WERI-Rb-1 (cell line): ENCODE measurements at regions not wholly inside any gene's neighbourhood (a gene's known extent, or its start where the extent isn't known, plus 50 kb on each side); places are given as distances from the start of the nearest gene placed in this dataset.

Experiments
- DNase-seq: peaks from one replicate; pipeline ENCODE4 v3.0.0-alpha.2; 2020
- H3K27ac ChIP-seq: fragments of 250-450 bp; sonication (Bioruptor Pico); 2 replicates; pipeline ENCODE4 v1.5.1; 2020; ENCODE audit warnings: mild to moderate bottlenecking, moderate library complexity
- H3K27me3 ChIP-seq: fragments of 250-450 bp; sonication (Bioruptor Pico); 2 replicates; pipeline ENCODE4 v1.5.1; 2021; ENCODE audit warnings: mild to moderate bottlenecking, low read depth, moderate library complexity; ENCODE audit not compliant: insufficient read depth, severe bottlenecking
- H3K36me3 ChIP-seq: fragments of 250-450 bp; sonication (Bioruptor Pico); 2 replicates; pipeline ENCODE4 v1.5.1; 2020; ENCODE audit warnings: mild to moderate bottlenecking, moderate library complexity
- H3K4me3 ChIP-seq: 2 replicates; pipeline ENCODE4 v1.5.1; 2011; ENCODE audit warnings: low read depth, mild to moderate bottlenecking, control low read depth, low read length
- H3K9me3 ChIP-seq: fragments of 250-450 bp; sonication (Bioruptor Pico); 2 replicates; pipeline ENCODE4 v1.5.1; 2021; ENCODE audit warnings: mild to moderate bottlenecking, moderate library complexity; ENCODE audit not compliant: severe bottlenecking
- CTCF ChIP-seq: IDR thresholded peaks from 2 replicates; pipeline ENCODE4 v1.5.1; 2011; ENCODE audit warnings: low read depth, mild to moderate bottlenecking, control low read depth, inconsistent platforms, low read length

DNA sequence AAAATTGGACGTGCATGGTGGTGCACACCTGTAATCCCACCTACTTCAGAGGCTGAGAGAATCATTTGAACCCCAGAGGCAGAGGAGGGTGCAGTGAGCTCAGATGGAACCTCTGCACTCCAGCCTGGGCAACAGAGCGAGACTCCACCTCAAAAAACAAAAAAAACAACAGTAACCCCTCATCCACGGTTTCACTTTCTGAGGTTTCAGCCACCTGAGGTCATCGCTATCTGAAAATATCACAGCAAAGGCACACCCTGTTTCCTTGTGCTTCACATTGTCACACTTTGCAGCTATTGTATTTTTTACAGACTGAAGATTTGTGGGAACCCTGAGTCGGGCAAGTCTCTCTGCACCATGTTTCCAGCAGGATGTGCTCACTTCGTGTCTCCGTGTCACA, 54.1 kb upstream of the FOXQ1 start:
- no peak for DNase-seq
- Histone ChIP-seq H3K4me3 (no peak overlapping the region), H3K36me3 (no peaks in the 10 kb centered on the region), H3K9me3 (no peaks in the 10 kb centered on the region), H3K27ac (no peak overlapping the region), H3K27me3 (no peaks in the 10 kb centered on the region)
- no peak for TF ChIP-seq CTCF

DNA sequence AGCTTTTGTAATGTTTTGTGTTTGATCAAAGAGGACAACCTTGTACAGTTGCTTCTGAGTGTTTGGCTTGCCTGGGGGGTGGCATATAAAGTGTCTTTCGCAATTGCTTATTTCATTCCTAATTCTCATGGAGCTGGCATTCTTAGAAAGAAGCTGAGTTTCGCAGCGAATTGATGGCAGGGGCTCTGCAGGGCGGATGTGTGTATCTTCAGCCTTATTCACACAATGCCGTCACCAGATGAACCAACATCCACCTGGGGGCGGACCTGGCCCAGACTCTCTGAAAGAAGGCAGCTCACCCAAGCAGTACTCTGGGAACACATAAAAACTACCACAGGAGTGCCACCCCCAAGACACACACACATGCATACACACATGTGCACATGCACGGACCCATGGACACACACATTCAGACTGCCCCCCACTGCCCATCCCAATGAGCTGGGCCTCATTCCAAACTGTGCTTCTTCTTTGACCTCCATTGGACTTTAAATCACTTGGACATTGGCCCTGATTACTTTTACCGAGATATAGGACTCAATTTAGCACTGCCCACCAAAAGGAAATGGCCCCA, 55.4 kb upstream of the FOXQ1 start:
- Histone ChIP-seq H3K36me3 (no peaks in the 10 kb centered on the region), H3K27ac (no peak overlapping the region), H3K9me3 (no peaks in the 10 kb centered on the region), H3K4me3 (no peak overlapping the region), H3K27me3 (no peaks in the 10 kb centered on the region)
- no peak for TF ChIP-seq CTCF
- DNase-seq = no peak

- no peaks in the 10 kb centered on the region for H3K36me3 ChIP-seq
- no peak overlapping the region for H3K4me3 ChIP-seq
- no peaks in the 10 kb centered on the region for H3K27me3 ChIP-seq
- no peak for TF ChIP-seq CTCF
- no peak overlapping the region for H3K27ac ChIP-seq
- no peak for DNase-seq
- H3K9me3 ChIP-seq = no peaks in the 10 kb centered on the region
These were observed 56.1 kb upstream of the FOXQ1 start for GRCh38 chr6:1255636-1256365.

DNA sequence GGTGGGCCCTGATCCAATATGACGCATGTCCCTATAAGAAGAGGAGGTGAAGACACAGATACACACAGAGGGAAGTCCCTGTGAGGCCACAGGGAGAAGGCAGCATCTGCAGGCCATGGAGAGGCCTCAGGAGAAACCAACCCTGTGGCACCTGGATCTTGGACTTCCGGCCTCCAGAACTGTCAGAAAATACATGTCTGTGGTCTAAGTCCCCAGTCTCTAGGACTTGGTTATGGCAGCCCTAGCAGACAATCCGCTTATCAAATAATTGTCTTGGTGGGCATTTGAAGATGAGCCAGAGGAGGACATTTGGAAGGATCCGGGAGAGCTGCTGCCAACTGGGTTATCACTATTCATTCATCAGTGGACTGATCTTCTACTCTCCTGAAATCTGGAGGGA, 57.6 kb upstream of the FOXQ1 start:
- no peak for DNase-seq
- H3K27me3 ChIP-seq = no peaks in the 10 kb centered on the region
- H3K27ac ChIP-seq = no peak overlapping the region
- H3K9me3 ChIP-seq = no peaks in the 10 kb centered on the region
- TF ChIP-seq CTCF = no peak
- H3K4me3 ChIP-seq = no peak overlapping the region
- no peaks in the 10 kb centered on the region for H3K36me3 ChIP-seq

GRCh38 chr6:1253816-1254215, 58.1 kb upstream of the FOXQ1 start:
- peaks cover 5% of the 10 kb centered on the region for H3K9me3 ChIP-seq
- DNase-seq = no peak
- H3K4me3 ChIP-seq = no peak overlapping the region
- no peaks in the 10 kb centered on the region for H3K27me3 ChIP-seq
- no peak for TF ChIP-seq CTCF
- H3K27ac ChIP-seq = no peak overlapping the region
- H3K36me3 ChIP-seq = no peaks in the 10 kb centered on the region
